SU-DHL-6 (cell line): ENCODE measurements at regions not wholly inside any gene's neighbourhood (a gene's known extent, or its start where the extent isn't known, plus 50 kb on each side); places are given as distances from the start of the nearest gene placed in this dataset.

Experiments used
- EZH2phosphoT487 ChIP-seq: fragments of 200-600 bp; sonication (generic), shearing (Covaris generic); conservative IDR thresholded peaks from 2 replicates; pipeline ENCODE4 v1.6.1; 2018; ENCODE audit warnings: mild to moderate bottlenecking, antibody characterized with exemption, low read length, moderate library complexity, mixed read lengths
- TF ChIP-seq, protein P1 (sequence below): fragments of 200-600 bp; sonication (generic); IDR thresholded peaks from one replicate; pipeline ENCODE4 v1.5.1; 2017; ENCODE audit warnings: antibody characterized with exemption, mild to moderate bottlenecking, low read length, moderate library complexity; ENCODE audit not compliant: insufficient read depth, poor library complexity, severe bottlenecking

DNA sequence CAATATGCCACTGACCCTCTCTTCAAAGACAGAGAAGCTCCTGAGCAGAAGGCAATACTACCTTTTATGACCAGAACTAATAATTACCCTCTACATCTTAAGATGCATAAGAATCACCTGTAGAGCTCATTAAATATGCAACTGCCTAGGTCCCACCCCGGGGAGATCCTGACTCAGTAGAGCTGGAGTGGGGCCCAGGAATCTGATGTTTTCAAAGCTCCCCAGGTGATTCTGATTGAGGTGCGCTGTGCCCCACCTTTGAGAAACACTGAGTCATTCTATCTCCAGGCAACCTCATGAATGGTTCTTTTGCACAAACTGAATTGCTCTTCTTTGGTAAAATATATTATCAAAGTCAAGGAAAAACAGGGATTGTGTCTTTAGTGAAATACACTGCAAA, 149.3 kb upstream of the BMP4 start:
- TF ChIP-seq, protein P1, sequence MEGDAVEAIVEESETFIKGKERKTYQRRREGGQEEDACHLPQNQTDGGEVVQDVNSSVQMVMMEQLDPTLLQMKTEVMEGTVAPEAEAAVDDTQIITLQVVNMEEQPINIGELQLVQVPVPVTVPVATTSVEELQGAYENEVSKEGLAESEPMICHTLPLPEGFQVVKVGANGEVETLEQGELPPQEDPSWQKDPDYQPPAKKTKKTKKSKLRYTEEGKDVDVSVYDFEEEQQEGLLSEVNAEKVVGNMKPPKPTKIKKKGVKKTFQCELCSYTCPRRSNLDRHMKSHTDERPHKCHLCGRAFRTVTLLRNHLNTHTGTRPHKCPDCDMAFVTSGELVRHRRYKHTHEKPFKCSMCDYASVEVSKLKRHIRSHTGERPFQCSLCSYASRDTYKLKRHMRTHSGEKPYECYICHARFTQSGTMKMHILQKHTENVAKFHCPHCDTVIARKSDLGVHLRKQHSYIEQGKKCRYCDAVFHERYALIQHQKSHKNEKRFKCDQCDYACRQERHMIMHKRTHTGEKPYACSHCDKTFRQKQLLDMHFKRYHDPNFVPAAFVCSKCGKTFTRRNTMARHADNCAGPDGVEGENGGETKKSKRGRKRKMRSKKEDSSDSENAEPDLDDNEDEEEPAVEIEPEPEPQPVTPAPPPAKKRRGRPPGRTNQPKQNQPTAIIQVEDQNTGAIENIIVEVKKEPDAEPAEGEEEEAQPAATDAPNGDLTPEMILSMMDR, result no peak
- no peak for TF ChIP-seq EZH2phosphoT487
